OCI-LY3 (cell line): ENCODE measurements at regions not wholly inside any gene's neighbourhood (a gene's known extent, or its start where the extent isn't known, plus 50 kb on each side); places are given as distances from the start of the nearest gene placed in this dataset.

Experiments
- H2AFZ ChIP-seq: fragments of 200-600, 300-600 bp; shearing (Covaris generic); 2 replicates; pipeline ENCODE4 v1.6.0; 2014; ENCODE audit warnings: antibody characterized with exemption, low read depth, low read length
- H3K27ac ChIP-seq: fragments of 200-600, 300-600 bp; sonication (generic); 2 replicates; pipeline ENCODE4 v1.5.1; 2014; ENCODE audit warnings: mild to moderate bottlenecking, low read length, moderate library complexity, mixed read lengths
- H3K27me3 ChIP-seq: fragments of 200-600, 300-600 bp; sonication (generic); 2 replicates; pipeline ENCODE4 v1.6.1; 2014; ENCODE audit warnings: low read depth, low read length, mixed read lengths
- H3K36me3 ChIP-seq: fragments of 200-600, 300-600 bp; sonication (generic); replicated peaks from 2 replicates; pipeline ENCODE3; 2014; ENCODE audit warnings: low read depth, low read length, mixed read lengths
- H3K4me1 ChIP-seq: fragments of 300-600, 200-600 bp; sonication (generic); 2 replicates; pipeline ENCODE4 v1.6.1; 2014; ENCODE audit warnings: low read length, mixed read lengths
- H3K4me2 ChIP-seq: fragments of 200-600, 300-600 bp; sonication (generic); 2 replicates; pipeline ENCODE4 v1.6.1; 2014; ENCODE audit warnings: low read length, mixed read lengths
- H3K4me3 ChIP-seq: fragments of 300-600, 200-600 bp; sonication (generic); 2 replicates; pipeline ENCODE4 v1.5.1; 2014; ENCODE audit warnings: antibody characterized with exemption, mild to moderate bottlenecking, low read length, moderate library complexity
- H3K79me2 ChIP-seq: fragments of 300-600, 200-600 bp; shearing (Covaris generic); 2 replicates; pipeline ENCODE4 v1.6.1; 2014; ENCODE audit warnings: mild to moderate bottlenecking, low read length, mixed read lengths
- H3K9ac ChIP-seq: fragments of 300-600, 200-600 bp; shearing (Covaris generic); 2 replicates; pipeline ENCODE4 v1.6.0; 2014; ENCODE audit warnings: mild to moderate bottlenecking, low read length, moderate library complexity
- H3K9me3 ChIP-seq: fragments of 200-600, 300-600 bp; shearing (Covaris generic); 2 replicates; pipeline ENCODE4 v1.6.1; 2014; ENCODE audit warnings: low read length, mixed read lengths; ENCODE audit not compliant: insufficient read depth
- H4K20me1 ChIP-seq: fragments of 200-600, 300-600 bp; sonication (generic); 2 replicates; pipeline ENCODE4 v1.6.1; 2016; ENCODE audit warnings: low read length, mixed read lengths; ENCODE audit not compliant: insufficient read depth
- CTCF ChIP-seq: fragments of 200-600, 300-600 bp; sonication (generic); IDR thresholded peaks from 2 replicates; pipeline ENCODE4 v1.5.1; 2014; ENCODE audit warnings: antibody characterized with exemption, low read length, low read depth
- EZH2phosphoT487 ChIP-seq: fragments of 200-600 bp; shearing (Covaris generic); IDR thresholded peaks from 2 replicates; pipeline ENCODE4 v1.6.1; 2018; ENCODE audit warnings: antibody characterized with exemption, mixed run types, low read depth

GRCh38 chr2:239584986-239585385, 184.2 kb upstream of the HDAC4 start:
- no peak overlapping the region for H3K27ac ChIP-seq
- no peak overlapping the region for H2AFZ ChIP-seq
- H3K9me3 ChIP-seq, result no peaks in the 10 kb centered on the region
- TF ChIP-seq EZH2phosphoT487 (no peak), CTCF (no peak)
- H3K79me2 ChIP-seq, result no peaks in the 10 kb centered on the region
- no peak overlapping the region for H3K9ac ChIP-seq
- H3K4me1 ChIP-seq, result no peaks in the 10 kb centered on the region
- no peak overlapping the region for H3K4me3 ChIP-seq
- H4K20me1 ChIP-seq, result no peaks in the 10 kb centered on the region
- no peaks in the 10 kb centered on the region for H3K27me3 ChIP-seq
- no peak overlapping the region for H3K4me2 ChIP-seq
- no peaks in the 10 kb centered on the region for H3K36me3 ChIP-seq

- Histone ChIP-seq H4K20me1 (no peaks in the 10 kb centered on the region), H3K9me3 (no peaks in the 10 kb centered on the region), H2AFZ (no peak overlapping the region), H3K27ac (no peak overlapping the region), H3K27me3 (no peaks in the 10 kb centered on the region), H3K79me2 (no peaks in the 10 kb centered on the region), H3K4me3 (no peak overlapping the region), H3K4me1 (no peaks in the 10 kb centered on the region), H3K4me2 (no peak overlapping the region), H3K36me3 (no peaks in the 10 kb centered on the region), H3K9ac (no peak overlapping the region)
- TF ChIP-seq CTCF, result no peak
- no peak for TF ChIP-seq EZH2phosphoT487
Measured at GRCh38 chr2:239583879-239584859, 183.3 kb upstream of the HDAC4 start.

GRCh38 chr2:239583171-239583878, 182.5 kb upstream of the HDAC4 start:
- no peak overlapping the region for H3K9ac ChIP-seq
- TF ChIP-seq CTCF (no peak), EZH2phosphoT487 (no peak)
- H3K27me3 ChIP-seq, result no peaks in the 10 kb centered on the region
- H3K4me1 ChIP-seq, result no peaks in the 10 kb centered on the region
- no peak overlapping the region for H2AFZ ChIP-seq
- no peaks in the 10 kb centered on the region for H3K36me3 ChIP-seq
- no peaks in the 10 kb centered on the region for H3K79me2 ChIP-seq
- H4K20me1 ChIP-seq, result no peaks in the 10 kb centered on the region
- H3K4me3 ChIP-seq, result no peak overlapping the region
- H3K27ac ChIP-seq, result no peak overlapping the region
- no peak overlapping the region for H3K4me2 ChIP-seq
- H3K9me3 ChIP-seq, result no peaks in the 10 kb centered on the region

GRCh38 chr2:239582476-239582875, 181.7 kb upstream of the HDAC4 start:
- Histone ChIP-seq H3K4me3 (no peak overlapping the region), H3K27ac (no peak overlapping the region), H3K9ac (no peak overlapping the region), H3K36me3 (no peaks in the 10 kb centered on the region), H4K20me1 (no peaks in the 10 kb centered on the region), H3K4me1 (no peaks in the 10 kb centered on the region), H2AFZ (no peak overlapping the region), H3K27me3 (no peaks in the 10 kb centered on the region), H3K79me2 (no peaks in the 10 kb centered on the region), H3K9me3 (no peaks in the 10 kb centered on the region), H3K4me2 (no peak overlapping the region)
- TF ChIP-seq CTCF (no peak), EZH2phosphoT487 (no peak)
